ENCODE measurements at regions not wholly inside any gene's neighbourhood (a gene's known extent, or its start where the extent isn't known, plus 50 kb on each side); places are given as distances from the start of the nearest gene placed in this dataset.
"Not testable (repeated sequence)": the region's sequence is repeated elsewhere in the genome, so short reads cannot be mapped to it uniquely, and the experiment has no call there.

DNA sequence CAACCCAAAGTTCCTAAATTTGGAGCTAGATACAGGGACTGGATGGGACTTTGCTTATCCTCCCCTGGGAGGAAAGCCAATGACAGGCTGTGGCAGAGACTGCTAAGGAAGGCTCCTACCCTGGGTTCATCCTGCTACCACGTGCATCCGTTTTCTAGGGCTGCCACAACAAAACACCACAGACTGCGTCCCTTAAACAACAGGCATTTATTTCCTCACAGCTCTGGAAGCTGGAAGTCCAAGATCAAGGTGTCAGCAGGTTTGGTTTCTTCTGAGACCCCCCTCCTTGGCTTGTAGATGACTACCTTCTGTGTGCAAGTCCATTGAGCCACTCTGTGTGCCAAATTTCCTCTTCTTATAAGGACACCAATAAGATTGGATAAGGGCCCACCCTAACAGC, 263.9 kb downstream of the FAM43A start:
- no peaks in the 10 kb centered on the region for H3K79me2 ChIP-seq (replicated peaks; ENCODE audit: insufficient read depth, low read length)
- H3K4me3 ChIP-seq (ENCODE audit: low read length) = no peak overlapping the region
- H3K36me3 ChIP-seq (ENCODE audit: insufficient read depth, low read length) = no peaks in the 10 kb centered on the region
- TF ChIP-seq, protein P1, sequence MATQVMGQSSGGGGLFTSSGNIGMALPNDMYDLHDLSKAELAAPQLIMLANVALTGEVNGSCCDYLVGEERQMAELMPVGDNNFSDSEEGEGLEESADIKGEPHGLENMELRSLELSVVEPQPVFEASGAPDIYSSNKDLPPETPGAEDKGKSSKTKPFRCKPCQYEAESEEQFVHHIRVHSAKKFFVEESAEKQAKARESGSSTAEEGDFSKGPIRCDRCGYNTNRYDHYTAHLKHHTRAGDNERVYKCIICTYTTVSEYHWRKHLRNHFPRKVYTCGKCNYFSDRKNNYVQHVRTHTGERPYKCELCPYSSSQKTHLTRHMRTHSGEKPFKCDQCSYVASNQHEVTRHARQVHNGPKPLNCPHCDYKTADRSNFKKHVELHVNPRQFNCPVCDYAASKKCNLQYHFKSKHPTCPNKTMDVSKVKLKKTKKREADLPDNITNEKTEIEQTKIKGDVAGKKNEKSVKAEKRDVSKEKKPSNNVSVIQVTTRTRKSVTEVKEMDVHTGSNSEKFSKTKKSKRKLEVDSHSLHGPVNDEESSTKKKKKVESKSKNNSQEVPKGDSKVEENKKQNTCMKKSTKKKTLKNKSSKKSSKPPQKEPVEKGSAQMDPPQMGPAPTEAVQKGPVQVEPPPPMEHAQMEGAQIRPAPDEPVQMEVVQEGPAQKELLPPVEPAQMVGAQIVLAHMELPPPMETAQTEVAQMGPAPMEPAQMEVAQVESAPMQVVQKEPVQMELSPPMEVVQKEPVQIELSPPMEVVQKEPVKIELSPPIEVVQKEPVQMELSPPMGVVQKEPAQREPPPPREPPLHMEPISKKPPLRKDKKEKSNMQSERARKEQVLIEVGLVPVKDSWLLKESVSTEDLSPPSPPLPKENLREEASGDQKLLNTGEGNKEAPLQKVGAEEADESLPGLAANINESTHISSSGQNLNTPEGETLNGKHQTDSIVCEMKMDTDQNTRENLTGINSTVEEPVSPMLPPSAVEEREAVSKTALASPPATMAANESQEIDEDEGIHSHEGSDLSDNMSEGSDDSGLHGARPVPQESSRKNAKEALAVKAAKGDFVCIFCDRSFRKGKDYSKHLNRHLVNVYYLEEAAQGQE (IDR thresholded peaks at IDR 0.05; ENCODE audit: borderline replicate concordance) = no peak
- no peak for TF ChIP-seq RAD21 (conservative IDR thresholded peaks at IDR 0.05)
- no peak for TF ChIP-seq EZH2 (IDR thresholded peaks at IDR 0.05; ENCODE audit: borderline replicate concordance, insufficient read depth, low read length, poor library complexity, severe bottlenecking)
- TF ChIP-seq SMC3 (conservative IDR thresholded peaks at IDR 0.05; ENCODE audit: poor library complexity) = no peak
- no peak for TF ChIP-seq MXI1 (conservative IDR thresholded peaks at IDR 0.05; ENCODE audit: poor library complexity, severe bottlenecking)
- TF ChIP-seq EP300 (conservative IDR thresholded peaks at IDR 0.05; ENCODE audit: poor library complexity, severe bottlenecking) = no peak
- no peak for TF ChIP-seq POLR2AphosphoS5 (IDR thresholded peaks at IDR 0.05)
- TF ChIP-seq, protein P2, sequence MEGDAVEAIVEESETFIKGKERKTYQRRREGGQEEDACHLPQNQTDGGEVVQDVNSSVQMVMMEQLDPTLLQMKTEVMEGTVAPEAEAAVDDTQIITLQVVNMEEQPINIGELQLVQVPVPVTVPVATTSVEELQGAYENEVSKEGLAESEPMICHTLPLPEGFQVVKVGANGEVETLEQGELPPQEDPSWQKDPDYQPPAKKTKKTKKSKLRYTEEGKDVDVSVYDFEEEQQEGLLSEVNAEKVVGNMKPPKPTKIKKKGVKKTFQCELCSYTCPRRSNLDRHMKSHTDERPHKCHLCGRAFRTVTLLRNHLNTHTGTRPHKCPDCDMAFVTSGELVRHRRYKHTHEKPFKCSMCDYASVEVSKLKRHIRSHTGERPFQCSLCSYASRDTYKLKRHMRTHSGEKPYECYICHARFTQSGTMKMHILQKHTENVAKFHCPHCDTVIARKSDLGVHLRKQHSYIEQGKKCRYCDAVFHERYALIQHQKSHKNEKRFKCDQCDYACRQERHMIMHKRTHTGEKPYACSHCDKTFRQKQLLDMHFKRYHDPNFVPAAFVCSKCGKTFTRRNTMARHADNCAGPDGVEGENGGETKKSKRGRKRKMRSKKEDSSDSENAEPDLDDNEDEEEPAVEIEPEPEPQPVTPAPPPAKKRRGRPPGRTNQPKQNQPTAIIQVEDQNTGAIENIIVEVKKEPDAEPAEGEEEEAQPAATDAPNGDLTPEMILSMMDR (IDR thresholded peaks at IDR 0.05; ENCODE audit: poor library complexity, severe bottlenecking) = no peak
- no peak for TF ChIP-seq TAF1 (IDR thresholded peaks at IDR 0.05; ENCODE audit: low read depth)
- no peak overlapping the region for H3K9ac ChIP-seq (ENCODE audit: low read length)
- H3K27ac ChIP-seq (ENCODE audit: low read length) = no peak overlapping the region
- H3K9me2 ChIP-seq (ENCODE audit: insufficient read depth, low read length) = no peaks in the 10 kb centered on the region
- no peaks in the 10 kb centered on the region for H4K20me1 ChIP-seq (ENCODE audit: insufficient read depth)
- no peaks in the 10 kb centered on the region for H3K9me3 ChIP-seq (ENCODE audit: low read length)
- no peaks in the 10 kb centered on the region for H3K27me3 ChIP-seq (ENCODE audit: insufficient read depth, low read depth, low read length)
- H2AFZ ChIP-seq (ENCODE audit: low read depth, low read length) = no peak overlapping the region
- H3F3A ChIP-seq (ENCODE audit: insufficient read depth, low read length, poor library complexity, severe bottlenecking) = no peaks in the 10 kb centered on the region
- no peak overlapping the region for H3K4me2 ChIP-seq (ENCODE audit: low read length)

DNA sequence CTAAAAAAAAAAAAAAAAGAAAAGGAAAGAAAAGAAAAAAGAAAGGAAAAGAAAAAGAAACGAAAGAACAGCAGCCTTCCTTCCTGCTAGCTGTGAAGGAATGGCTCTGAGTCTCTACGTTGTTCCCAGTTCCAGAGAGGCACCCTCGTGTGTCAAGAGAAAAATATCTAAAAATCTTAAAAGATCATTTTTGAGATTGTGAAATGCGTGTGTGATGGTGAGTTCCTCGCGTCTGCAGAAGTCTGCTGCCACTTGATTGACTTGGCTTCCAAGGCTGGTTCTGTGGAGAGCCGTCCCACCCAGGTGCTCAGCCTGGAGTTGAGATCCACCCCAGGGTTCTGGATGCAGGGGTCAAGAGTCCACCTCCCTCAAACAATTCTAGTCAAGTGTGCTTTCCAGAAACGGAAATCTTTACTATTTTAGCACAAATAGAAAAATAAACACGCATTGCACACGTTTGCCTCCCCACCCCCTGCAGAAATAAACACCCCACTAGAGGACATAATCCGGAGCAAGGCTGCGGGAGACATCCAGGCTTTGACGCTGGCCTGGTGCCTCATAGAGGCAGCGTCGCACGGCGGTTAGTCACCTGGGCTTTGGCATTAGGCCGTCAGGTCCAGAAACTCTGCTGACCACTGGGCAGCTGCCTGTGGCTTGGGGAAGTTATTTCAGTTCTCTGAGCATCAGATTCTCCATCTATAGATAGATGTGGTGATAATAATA, 265.4 kb downstream of the FAM43A start:
- Histone ChIP-seq H3K79me2 (replicated peaks; ENCODE audit: insufficient read depth, low read length) (no peaks in the 10 kb centered on the region), H3K27me3 (ENCODE audit: insufficient read depth, low read depth, low read length) (no peaks in the 10 kb centered on the region), H3F3A (ENCODE audit: insufficient read depth, low read length, poor library complexity, severe bottlenecking) (no peaks in the 10 kb centered on the region), H4K20me1 (ENCODE audit: insufficient read depth) (no peaks in the 10 kb centered on the region), H2AFZ (ENCODE audit: low read depth, low read length) (no peak overlapping the region), H3K4me2 (ENCODE audit: low read length) (no peak overlapping the region), H3K27ac (ENCODE audit: low read length) (no peak overlapping the region), H3K4me3 (ENCODE audit: low read length) (no peak overlapping the region), H3K9me3 (ENCODE audit: low read length) (no peaks in the 10 kb centered on the region), H3K36me3 (ENCODE audit: insufficient read depth, low read length) (no peaks in the 10 kb centered on the region), H3K9ac (ENCODE audit: low read length) (no peak overlapping the region), H3K9me2 (ENCODE audit: insufficient read depth, low read length) (no peaks in the 10 kb centered on the region)
- TF ChIP-seq, protein P2 (IDR thresholded peaks at IDR 0.05; ENCODE audit: poor library complexity, severe bottlenecking) = no peak
- TF ChIP-seq MXI1 (conservative IDR thresholded peaks at IDR 0.05; ENCODE audit: poor library complexity, severe bottlenecking) = no peak
- TF ChIP-seq POLR2AphosphoS5 (IDR thresholded peaks at IDR 0.05) = no peak
- TF ChIP-seq EP300 (conservative IDR thresholded peaks at IDR 0.05; ENCODE audit: poor library complexity, severe bottlenecking) = no peak
- no peak for TF ChIP-seq EZH2 (IDR thresholded peaks at IDR 0.05; ENCODE audit: borderline replicate concordance, insufficient read depth, low read length, poor library complexity, severe bottlenecking)
- TF ChIP-seq RAD21 (conservative IDR thresholded peaks at IDR 0.05) = no peak
- no peak for TF ChIP-seq SMC3 (conservative IDR thresholded peaks at IDR 0.05; ENCODE audit: poor library complexity)
- TF ChIP-seq TAF1 (IDR thresholded peaks at IDR 0.05; ENCODE audit: low read depth) = no peak

DNA sequence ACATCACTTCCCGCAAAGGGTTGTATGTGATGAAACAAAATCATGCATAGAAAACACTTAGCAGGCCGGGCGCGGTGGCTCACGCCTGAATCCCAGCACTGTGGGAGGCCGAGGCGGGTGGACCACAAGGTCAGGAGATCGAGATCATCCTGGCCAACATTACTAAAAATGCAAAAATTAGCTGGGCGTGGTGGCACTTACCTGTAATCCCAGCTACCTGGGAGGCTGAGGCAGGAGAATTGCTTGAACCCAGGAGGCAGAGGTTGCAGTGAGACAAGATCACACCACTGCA, 265.9 kb downstream of the FAM43A start:
- not testable (repeated sequence) for H3F3A ChIP-seq (ENCODE audit: insufficient read depth, low read length, poor library complexity, severe bottlenecking); H2AFZ ChIP-seq (ENCODE audit: low read depth, low read length); H3K79me2 ChIP-seq (replicated peaks; ENCODE audit: insufficient read depth, low read length); H3K9ac ChIP-seq (ENCODE audit: low read length); H3K4me2 ChIP-seq (ENCODE audit: low read length); H3K27me3 ChIP-seq (ENCODE audit: insufficient read depth, low read depth, low read length); H3K9me3 ChIP-seq (ENCODE audit: low read length); H3K4me3 ChIP-seq (ENCODE audit: low read length); H3K36me3 ChIP-seq (ENCODE audit: insufficient read depth, low read length); H3K27ac ChIP-seq (ENCODE audit: low read length); H4K20me1 ChIP-seq (ENCODE audit: insufficient read depth); H3K9me2 ChIP-seq (ENCODE audit: insufficient read depth, low read length)
